HepG2 (cell line): ENCODE measurements at regions not wholly inside any gene's neighbourhood (a gene's known extent, or its start where the extent isn't known, plus 50 kb on each side); places are given as distances from the start of the nearest gene placed in this dataset.

Experiments used
- ELF3 ChIP-seq: IDR thresholded peaks from 2 replicates; pipeline ENCODE4 v1.6.1; 2016; ENCODE audit warnings: missing genetic modification reagents, missing compliant biosample characterization
- EP300 ChIP-seq, 3 experiments: sonication (generic) in 1 of 3; formaldehyde crosslinking in 1 of 3; IDR thresholded peaks; 2 replicates each; pipeline versions ENCODE4 v1.5.1 to v1.6.1; 2011 to 2020; ENCODE audit warnings: low read depth in 2 of 3, low read length in 2 of 3, borderline replicate concordance in 1 of 3, improper control_type of control experiment in 1 of 3, mild to moderate bottlenecking in 1 of 3, missing genetic modification reagents in 1 of 3, moderate library complexity in 1 of 3
- ETV5 ChIP-seq: IDR thresholded peaks from 2 replicates; pipeline ENCODE4 v1.6.1; 2018; ENCODE audit warnings: missing biosample characterization, missing genetic modification reagents, inconsistent platforms, borderline replicate concordance
- FOXA3 ChIP-seq: IDR thresholded peaks from 2 replicates; pipeline ENCODE4 v1.6.1; 2016; ENCODE audit warnings: missing genetic modification reagents, missing compliant biosample characterization
- GABPA ChIP-seq, 2 experiments: IDR thresholded peaks; 2 replicates each; pipeline ENCODE4 v1.6.1; 2011 to 2016; ENCODE audit warnings: low read depth in 2 of 2, low read length in 1 of 2, missing biosample characterization in 1 of 2, missing genetic modification characterization in 1 of 2
- GATAD2A ChIP-seq: IDR thresholded peaks from 2 replicates; pipeline ENCODE4 v1.6.1; 2016
- HNF4A ChIP-seq: sonication (generic); formaldehyde crosslinking; IDR thresholded peaks from 2 replicates; pipeline ENCODE4 v1.4.0; 2020; ENCODE audit warnings: missing genetic modification reagents
- JARID2 ChIP-seq: sonication (generic); formaldehyde crosslinking; IDR thresholded peaks from 2 replicates; pipeline ENCODE4 v1.8.1; 2023; ENCODE audit warnings: missing genetic modification reagents, inconsistent platforms; ENCODE audit not compliant: insufficient replicate concordance
- NCOA2 ChIP-seq: sonication (generic); formaldehyde crosslinking; IDR thresholded peaks from 2 replicates; pipeline ENCODE4 v1.8.0; 2022; ENCODE audit warnings: inconsistent platforms
- ZNF274 ChIP-seq: sonication (generic); formaldehyde crosslinking; IDR thresholded peaks from 2 replicates; pipeline ENCODE4 v1.5.1; 2020; ENCODE audit warnings: mild to moderate bottlenecking, missing genetic modification reagents
- TF ChIP-seq, protein P1 (sequence below): sonication (generic); formaldehyde crosslinking; IDR thresholded peaks from 2 replicates; pipeline ENCODE4 v1.5.0; 2020; ENCODE audit warnings: mild to moderate bottlenecking, missing genetic modification reagents, borderline replicate concordance
- TF ChIP-seq, protein P2 (sequence below): sonication (generic); formaldehyde crosslinking; conservative IDR thresholded peaks from 2 replicates; pipeline ENCODE4 v1.4.0; 2020; ENCODE audit warnings: mild to moderate bottlenecking, missing genetic modification reagents, moderate library complexity
- TF ChIP-seq, protein P3 (sequence below): IDR thresholded peaks from 2 replicates; pipeline ENCODE4 v1.4.0; 2020; ENCODE audit warnings: mild to moderate bottlenecking, missing genetic modification reagents

DNA sequence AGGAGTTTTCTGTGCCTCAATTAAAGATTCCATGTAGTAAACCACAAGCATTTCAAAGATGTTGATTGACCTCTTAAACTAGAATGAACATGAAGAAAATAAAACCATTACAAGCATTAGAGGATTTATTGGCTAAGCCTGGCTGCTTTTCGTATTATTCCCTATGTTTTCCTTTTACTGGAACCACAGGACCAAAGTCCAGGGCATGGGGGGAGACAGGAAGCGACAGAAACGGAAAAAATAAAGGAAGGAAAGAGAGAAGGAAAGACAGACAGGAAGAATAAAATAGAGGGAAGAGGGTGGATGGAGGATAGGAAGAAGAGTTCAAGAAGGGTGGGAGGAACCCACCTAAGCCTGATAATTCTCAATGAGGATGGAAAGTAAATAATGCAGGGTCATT, 169.9 kb downstream of the SHQ1 start (continued):
- TF ChIP-seq, protein P1, sequence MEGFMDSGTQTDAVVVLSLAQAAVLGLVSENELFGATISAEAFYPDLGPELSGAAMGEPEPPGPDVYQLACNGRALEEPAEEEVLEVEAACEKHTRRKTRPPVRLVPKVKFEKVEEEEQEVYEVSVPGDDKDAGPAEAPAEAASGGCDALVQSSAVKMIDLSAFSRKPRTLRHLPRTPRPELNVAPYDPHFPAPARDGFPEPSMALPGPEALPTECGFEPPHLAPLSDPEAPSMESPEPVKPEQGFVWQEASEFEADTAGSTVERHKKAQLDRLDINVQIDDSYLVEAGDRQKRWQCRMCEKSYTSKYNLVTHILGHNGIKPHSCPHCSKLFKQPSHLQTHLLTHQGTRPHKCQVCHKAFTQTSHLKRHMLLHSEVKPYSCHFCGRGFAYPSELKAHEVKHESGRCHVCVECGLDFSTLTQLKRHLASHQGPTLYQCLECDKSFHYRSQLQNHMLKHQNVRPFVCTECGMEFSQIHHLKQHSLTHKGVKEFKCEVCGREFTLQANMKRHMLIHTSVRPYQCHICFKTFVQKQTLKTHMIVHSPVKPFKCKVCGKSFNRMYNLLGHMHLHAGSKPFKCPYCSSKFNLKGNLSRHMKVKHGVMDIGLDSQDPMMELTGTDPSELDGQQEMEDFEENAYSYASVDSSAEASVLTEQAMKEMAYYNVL (CRISPR knock-in tag), result peak; percentile 99
- TF ChIP-seq JARID2 (CRISPR knock-in tag) (no peak), ZNF274 (CRISPR knock-in tag) (no peak), ELF3 (peak; percentile 50; the same call in 1 of the 2 replicates), HNF4A (CRISPR knock-in tag) (peak; percentile 78), GABPA (IDR thresholded peaks at IDR 0.05; ENCODE audit: low read depth, low read length) (no peak), GABPA (CRISPR knock-in tag; IDR thresholded peaks at IDR 0.05; ENCODE audit: low read depth) (peak; percentile 50; the same call in 1 of the 2 replicates), NCOA2 (CRISPR knock-in tag) (0 out of 2 replicates have a peak, but pooled peaks have one; percentile 25), ETV5 (CRISPR knock-in tag) (peak; percentile 66; the same call in 1 of the 2 replicates), FOXA3 (CRISPR knock-in tag) (peak; percentile 28; the same call in 1 of the 2 replicates), GATAD2A (peak; percentile 63; the same call in 1 of the 2 replicates), EP300 (IDR thresholded peaks at IDR 0.05; ENCODE audit: low read depth in 2 of 2, low read length in 2 of 2) (peak in 1 of 2 experiments; percentile 22; a peak in 1 of 4 replicates), EP300 (CRISPR knock-in tag; IDR thresholded peaks at IDR 0.05; ENCODE audit: borderline replicate concordance) (no peak)
- TF ChIP-seq, protein P2, sequence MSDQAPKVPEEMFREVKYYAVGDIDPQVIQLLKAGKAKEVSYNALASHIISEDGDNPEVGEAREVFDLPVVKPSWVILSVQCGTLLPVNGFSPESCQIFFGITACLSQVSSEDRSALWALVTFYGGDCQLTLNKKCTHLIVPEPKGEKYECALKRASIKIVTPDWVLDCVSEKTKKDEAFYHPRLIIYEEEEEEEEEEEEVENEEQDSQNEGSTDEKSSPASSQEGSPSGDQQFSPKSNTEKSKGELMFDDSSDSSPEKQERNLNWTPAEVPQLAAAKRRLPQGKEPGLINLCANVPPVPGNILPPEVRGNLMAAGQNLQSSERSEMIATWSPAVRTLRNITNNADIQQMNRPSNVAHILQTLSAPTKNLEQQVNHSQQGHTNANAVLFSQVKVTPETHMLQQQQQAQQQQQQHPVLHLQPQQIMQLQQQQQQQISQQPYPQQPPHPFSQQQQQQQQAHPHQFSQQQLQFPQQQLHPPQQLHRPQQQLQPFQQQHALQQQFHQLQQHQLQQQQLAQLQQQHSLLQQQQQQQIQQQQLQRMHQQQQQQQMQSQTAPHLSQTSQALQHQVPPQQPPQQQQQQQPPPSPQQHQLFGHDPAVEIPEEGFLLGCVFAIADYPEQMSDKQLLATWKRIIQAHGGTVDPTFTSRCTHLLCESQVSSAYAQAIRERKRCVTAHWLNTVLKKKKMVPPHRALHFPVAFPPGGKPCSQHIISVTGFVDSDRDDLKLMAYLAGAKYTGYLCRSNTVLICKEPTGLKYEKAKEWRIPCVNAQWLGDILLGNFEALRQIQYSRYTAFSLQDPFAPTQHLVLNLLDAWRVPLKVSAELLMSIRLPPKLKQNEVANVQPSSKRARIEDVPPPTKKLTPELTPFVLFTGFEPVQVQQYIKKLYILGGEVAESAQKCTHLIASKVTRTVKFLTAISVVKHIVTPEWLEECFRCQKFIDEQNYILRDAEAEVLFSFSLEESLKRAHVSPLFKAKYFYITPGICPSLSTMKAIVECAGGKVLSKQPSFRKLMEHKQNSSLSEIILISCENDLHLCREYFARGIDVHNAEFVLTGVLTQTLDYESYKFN, result peak; percentile 51; the same call in 1 of the 2 replicates
- TF ChIP-seq, protein P3, sequence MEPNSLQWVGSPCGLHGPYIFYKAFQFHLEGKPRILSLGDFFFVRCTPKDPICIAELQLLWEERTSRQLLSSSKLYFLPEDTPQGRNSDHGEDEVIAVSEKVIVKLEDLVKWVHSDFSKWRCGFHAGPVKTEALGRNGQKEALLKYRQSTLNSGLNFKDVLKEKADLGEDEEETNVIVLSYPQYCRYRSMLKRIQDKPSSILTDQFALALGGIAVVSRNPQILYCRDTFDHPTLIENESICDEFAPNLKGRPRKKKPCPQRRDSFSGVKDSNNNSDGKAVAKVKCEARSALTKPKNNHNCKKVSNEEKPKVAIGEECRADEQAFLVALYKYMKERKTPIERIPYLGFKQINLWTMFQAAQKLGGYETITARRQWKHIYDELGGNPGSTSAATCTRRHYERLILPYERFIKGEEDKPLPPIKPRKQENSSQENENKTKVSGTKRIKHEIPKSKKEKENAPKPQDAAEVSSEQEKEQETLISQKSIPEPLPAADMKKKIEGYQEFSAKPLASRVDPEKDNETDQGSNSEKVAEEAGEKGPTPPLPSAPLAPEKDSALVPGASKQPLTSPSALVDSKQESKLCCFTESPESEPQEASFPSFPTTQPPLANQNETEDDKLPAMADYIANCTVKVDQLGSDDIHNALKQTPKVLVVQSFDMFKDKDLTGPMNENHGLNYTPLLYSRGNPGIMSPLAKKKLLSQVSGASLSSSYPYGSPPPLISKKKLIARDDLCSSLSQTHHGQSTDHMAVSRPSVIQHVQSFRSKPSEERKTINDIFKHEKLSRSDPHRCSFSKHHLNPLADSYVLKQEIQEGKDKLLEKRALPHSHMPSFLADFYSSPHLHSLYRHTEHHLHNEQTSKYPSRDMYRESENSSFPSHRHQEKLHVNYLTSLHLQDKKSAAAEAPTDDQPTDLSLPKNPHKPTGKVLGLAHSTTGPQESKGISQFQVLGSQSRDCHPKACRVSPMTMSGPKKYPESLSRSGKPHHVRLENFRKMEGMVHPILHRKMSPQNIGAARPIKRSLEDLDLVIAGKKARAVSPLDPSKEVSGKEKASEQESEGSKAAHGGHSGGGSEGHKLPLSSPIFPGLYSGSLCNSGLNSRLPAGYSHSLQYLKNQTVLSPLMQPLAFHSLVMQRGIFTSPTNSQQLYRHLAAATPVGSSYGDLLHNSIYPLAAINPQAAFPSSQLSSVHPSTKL (CRISPR knock-in tag), result peak; percentile 43; the same call in 1 of the 2 replicates
